ENCODE measurements at regions not wholly inside any gene's neighbourhood (a gene's known extent, or its start where the extent isn't known, plus 50 kb on each side); places are given as distances from the start of the nearest gene placed in this dataset.
"Not testable (repeated sequence)": the region's sequence is repeated elsewhere in the genome, so short reads cannot be mapped to it uniquely, and the experiment has no call there.

DNA sequence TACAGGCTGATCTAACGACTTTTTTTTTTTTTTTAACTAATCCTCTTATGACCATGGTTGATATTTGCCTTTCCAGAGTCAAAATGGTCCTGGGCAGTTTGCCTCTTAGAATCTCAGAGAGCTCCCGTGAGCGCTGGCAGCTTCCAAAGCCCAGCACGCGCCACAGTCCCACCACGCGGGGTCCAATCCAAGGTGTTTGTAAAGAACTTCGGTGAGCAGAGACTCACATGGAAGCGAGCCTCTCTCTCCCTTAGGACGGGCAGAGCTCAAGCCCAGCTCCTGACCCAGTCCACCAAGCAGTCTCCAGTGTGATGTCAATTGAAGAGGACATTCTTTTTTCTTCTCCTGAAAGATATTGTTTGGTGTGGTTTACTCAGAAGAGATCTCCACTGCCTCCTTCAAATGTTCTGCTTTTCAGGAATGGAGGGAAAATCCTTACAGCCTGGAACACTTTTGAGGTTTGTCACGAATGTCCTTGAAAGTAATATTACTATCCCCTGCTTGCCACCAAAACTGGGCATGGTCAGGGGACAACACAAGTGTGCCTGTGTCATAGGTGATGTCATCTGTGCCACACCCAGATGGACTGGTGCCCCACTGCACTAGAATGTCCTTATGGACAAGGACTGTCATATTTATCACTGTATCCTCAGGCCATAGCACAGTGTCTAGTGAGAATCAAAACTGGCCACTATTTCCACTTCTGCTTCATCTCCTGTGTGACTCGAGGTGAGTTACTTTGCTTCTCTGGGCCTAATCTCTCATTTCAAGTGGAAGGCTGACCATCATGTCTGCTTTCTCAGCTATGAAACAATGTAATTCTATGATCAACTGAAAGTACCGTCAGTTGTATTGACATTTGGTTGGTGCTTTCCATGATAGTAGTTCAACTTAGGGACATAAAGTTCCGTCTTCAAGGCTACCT, 97.4 kb upstream of the EDEM3 start:
- no peak for DNase-seq

DNA sequence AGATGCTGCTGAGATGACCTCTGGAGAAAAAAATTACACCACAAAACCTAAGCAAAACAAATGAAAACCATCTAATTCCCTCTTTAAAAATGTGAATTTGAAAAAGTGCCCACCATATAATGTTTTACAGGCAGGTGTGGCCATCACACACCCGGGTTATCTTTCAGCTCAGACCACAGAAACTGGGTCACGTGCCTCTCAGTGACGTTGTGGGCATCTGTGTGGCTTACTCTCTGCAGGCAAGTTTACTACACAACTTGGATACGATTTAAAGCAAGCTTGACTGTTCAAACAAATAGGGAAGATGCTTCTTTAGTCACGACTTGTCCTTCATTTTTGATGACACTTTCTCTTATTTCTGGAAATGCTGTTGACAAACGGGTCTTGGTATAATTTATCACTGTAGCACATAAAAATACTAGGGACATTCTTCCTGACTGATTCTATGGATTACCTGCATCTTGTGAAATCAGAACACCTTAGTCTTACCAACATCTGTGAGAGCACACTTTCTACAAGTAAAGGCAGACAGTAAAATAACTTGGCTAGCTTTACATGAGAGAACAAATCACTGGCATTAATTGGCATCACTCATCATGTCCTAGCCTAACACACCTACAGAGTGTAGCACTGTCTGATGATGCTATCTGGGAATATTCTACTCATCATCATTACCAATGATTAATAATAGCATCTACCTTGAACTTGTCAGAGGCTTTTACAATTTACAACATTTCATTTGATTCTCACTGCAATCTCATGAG, 89.3 kb upstream of the EDEM3 start:
- DNase-seq, result no peak

DNA sequence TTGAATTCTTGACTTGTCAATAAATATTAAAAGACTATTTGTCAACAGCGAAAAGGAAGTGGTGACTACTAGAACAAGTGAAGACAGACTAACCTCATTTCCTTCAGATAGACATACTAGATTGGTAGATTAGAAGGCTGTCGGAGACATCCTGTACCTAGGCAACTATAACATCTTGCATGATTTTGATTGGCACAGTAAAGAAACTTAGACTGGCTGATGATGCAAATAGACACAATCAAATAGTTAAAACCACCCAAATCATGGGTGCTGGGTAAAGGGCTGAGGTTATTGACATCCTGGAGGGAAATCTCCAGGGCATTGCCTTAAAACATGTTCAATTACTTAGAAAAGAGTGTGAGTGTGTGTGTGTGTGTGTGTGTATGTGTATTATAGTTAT, 85.9 kb upstream of the EDEM3 start:
- no peak for DNase-seq

DNA sequence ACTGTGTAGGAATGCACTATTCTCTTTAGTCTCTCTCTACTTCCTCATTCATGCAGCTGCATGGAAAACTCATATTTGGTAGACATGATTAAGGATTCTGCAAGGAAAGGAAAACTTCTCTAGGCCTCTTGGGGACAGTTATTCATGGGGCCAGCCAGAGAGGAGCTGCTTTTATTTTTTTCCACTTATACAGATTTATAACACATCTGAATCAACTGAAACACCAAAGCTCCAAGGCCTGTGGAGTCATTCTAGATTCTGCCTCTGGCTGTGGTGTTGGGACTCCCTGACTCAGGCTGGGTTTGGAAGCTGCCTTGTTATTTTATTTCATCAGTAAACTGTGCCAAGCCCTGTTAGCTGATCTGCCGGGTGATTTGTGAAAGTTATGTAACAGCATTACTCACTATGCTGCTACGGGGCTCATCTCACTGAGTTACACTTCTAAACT, 83.9 kb upstream of the EDEM3 start:
- DNase-seq, result no peak

DNA sequence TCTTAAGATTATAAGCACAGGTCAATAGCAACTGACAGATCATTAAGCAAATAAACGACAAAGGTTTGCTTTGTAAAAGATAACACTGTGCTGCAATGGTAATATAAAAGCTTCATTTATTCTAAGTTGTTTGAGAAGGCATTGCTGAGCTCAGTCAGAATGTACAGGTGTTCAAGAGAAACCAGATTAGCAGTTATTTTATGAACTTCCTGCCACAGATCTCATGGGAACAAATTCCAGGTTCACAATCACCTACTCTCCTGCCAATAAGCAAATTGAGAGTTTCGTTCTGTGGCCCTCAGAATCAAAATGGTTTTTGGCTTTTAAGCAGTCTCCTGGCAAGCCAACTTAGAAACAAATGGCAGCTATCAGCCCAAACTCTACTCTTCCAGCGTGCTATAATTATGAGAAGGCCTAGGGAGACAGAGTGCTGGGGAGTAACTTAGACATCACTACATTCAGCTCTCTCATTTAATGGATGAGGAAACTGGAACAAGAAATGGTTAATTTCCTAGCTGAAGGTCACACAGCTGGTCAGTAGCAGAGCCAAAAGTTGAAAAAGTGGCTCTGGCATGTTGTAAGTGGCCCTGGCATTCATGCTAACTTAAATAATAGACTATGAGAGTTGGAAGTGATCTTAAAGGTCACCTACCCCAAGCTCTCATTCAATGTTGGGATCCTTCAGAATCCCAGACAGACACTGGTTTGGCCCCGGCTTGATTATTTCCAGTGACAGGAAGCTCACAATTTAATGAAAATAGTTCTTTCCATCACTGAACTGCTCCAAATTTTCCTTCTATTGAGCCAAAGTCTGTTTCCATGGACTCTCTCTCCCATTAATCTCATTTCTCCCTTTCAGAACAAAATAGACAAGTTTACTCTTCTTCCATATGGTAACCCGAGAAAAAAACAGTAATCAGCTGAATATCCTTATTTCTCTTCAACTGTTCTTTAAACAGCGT, 82.6 kb upstream of the EDEM3 start:
- DNase-seq, result no peak

DNA sequence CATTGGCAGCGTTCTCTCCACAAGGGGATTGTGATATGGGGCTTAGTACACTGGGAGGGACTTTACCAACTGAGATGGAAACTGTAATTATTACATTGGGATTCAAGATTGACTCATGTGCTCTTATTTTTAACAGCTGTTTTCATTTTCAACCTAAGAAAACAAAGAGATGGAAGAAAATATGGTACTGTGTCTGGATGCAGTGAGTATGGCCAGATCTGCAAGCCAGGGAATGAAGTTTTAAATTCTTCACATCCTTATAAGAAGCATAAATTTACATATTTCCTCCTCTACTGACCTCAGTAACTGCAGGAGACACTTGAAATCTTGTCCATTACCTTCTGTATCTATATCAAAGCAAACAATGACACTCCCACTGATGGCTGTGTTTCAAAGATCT, 81.5 kb upstream of the EDEM3 start:
- DNase-seq, result no peak

DNA sequence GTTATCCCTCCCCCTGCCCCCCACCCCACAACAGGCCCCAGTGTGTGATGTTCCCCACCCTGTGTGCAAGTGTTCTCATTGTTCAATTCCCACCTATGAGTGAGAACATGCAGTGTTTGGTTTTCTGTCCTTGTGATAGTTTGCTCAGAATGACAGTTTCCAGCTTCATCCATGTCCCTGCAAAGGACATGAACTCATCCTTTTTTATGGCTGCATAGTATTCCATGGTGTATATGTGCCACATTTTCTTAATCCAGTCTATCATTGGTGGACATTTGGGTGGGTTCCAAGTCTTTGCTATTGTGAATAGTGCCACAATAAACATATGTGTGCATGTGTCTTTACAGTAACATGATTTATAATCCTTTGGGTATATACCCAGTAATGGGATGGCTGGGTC, 79.3 kb upstream of the EDEM3 start:
- not testable (repeated sequence) for DNase-seq

DNA sequence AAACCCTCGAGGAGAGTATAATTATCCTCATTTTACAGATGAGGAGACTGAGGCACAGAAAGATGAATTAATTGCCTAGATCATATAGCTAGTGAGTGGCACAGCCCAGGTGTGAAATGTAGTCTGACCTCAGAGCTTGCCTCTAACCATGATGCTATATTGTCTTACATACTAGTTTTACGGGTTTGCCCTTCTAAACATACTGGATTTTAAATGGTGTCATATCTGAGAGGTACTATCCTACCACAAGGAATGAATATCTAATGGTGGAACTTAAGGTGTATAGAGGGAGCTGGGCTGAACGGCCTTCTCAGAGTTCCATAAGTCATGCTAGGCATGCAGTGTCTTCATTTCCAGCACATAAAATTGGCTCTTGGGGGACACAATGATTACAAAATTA, 77.9 kb upstream of the EDEM3 start:
- no peak for DNase-seq

DNA sequence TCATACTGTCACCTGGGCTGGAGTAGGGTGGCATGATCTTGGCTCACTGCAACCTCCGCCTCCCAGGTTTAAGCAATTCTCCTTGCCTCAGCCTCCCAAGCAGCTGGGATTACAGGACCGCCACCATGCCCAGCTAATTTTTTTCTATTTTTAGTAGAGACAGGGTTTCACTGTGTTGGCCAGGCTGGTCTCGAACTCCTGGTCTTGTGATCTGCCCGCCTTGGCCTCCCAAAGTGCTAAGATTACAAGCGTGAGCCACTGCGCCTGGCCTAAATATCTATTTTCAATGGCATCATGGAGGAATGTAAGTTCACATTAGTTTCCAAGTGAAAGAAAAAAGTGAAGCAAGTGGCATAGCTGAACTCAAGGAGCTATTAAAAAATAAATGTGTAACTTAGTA, 74.8 kb upstream of the EDEM3 start:
- DNase-seq, result not testable (repeated sequence)

DNA sequence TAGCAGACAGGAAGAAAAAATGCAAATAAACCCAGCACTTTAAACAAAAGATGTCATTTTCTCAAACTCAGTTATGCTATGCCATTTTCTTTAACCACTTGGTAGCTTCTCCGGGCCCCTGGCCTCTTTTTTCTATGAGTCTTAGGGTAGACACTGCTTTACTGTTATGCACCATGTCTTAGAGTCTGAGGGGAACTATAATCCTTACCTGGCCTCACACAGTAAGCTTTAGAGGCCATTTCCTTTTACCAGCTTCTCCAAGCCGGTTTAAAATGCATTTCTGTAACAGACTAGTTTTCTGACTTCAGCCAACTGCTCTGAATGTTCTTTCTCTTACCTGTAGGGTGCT, 73.7 kb upstream of the EDEM3 start:
- DNase-seq, result no peak

DNA sequence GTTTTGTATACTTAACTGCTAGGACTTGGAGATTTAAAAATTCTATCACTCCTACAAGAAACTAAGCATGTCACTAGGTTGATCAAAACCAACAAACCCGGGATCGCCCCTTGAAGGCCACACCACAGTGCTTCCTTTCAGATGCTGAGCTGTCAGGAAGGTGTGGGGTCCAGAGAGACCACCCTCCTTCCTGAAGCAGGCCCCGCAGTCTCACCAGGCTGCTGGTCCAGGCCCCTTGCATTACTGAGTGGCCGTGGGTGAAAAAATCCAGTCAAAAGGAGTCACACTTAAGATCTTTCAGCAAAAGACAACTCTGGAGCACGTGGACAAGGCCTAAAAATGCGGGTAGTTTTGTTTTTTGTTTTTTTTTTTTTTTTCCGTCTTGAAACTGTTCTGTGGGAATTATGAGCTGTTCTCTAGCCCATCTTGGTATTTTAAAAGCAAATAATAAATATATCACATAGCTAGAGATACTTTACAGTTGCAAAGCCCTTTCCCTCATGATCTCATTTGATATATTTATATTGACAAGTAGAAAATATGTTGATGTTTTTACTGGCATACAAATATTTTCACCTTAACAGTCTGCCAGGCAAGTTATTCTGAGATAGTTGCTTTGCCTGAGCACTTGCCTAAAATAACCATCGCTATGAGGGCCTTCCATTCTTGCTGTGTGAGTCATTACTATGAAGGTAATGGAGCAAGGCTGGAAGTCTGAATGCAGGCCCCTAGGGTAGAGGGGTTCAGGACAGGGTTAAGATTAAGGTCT, 73.1 kb upstream of the EDEM3 start:
- DNase-seq, result no peak

DNA sequence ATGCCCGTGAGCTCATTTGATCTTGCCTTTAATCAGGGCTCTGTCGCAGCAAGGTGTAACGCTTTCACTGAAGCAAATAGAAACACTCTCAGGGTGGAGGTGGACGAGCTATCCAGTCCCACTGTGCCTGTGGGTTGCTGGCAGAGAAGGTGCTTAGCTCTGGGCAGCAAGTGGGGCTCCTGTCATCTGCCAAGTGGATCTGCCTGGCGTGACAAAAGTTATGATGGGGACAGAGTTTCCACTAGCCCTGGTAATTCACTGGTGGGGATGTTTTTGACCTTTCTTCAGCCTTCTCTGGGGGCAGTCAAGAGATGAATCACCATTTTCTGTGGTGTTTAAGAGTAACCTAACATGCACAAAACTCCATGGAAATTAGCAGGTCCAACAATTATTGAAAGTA, 71.3 kb upstream of the EDEM3 start:
- DNase-seq, result no peak

DNA sequence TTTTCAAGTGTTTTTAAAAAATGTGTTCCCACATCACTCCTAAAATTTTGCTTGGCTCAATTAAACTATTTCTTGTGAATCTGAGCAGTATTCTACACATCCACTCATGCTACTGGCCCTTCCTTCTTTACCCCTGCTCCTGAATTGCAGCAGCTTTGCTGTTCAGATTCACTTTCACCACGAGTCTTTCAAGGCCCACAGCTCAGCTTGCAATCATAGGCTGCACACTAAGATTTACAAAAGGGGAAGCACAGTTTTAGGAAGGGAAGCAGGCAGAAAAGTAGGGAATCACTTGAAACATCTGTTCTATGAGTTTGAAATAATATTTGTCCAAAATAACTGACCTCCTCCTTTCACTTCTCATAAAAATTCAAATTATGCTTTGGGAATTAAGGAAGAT, 70.9 kb upstream of the EDEM3 start:
- no peak for DNase-seq

DNA sequence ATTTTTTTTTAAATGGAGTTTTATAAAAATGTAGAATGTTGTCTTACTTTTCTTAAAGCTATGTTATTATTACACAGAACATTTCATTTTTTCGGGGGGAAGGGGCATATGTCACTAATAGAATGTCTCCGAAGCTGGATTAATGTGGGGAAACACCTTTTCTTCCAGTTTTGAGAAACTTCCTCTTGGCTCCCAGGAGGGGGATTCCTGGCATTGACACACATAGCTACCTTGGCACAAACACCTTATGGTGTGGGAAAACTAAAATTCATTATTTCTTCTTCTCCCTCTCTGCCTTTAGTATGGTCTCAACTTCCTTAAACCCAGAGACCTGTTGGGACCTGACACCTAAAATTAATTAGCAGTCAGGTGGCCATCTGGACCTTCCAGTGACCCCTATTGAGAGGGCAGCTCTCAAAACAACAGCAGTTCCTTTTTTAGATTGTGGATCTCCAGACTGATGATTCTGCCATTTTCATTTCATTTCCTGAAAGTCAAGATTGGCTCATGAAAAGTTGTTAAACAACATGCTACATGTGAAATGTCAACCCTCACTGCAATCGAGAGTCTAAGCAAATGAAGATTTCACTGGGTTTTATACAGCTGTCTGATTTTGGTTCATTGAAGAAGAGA, 70.1 kb upstream of the EDEM3 start:
- no peak for DNase-seq

DNA sequence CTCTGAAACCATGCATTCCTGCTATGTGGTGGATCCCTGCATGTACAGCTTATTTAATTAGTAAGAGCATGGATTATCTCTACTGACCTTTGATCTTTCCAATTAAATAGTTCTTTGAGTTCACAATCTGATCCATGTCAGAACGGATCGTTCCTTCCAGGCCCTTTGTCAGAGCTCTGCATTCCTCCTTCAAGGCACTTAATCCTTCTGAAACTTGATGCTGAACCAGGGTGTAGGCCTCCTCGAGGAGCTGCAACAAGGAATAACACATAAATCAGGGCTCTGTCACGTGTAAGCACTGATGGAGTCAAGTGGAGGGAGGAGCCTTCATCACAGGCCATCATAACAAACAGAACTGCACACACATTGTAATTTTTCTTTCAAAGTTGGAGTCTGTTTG, 68.4 kb upstream of the EDEM3 start:
- no peak for DNase-seq

DNA sequence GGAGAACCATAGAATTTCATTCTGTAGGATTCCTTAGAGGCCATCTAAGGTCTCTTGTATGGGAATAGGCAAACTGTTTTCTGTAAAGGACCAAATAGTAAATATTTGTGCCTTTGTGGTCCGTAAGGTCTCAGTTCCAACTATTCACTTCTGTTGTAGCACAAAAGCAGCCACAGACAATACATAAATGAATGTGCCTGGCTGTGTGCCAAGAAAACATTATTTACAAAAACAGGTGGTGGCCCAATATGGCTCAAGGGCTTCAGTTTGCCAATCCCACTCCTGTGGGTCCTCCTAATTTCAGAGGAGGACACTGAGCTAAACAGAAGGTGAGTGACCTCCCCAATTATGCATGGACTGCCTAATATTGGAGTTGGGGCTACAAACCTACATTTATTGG, 67.6 kb upstream of the EDEM3 start:
- DNase-seq, result no peak

DNA sequence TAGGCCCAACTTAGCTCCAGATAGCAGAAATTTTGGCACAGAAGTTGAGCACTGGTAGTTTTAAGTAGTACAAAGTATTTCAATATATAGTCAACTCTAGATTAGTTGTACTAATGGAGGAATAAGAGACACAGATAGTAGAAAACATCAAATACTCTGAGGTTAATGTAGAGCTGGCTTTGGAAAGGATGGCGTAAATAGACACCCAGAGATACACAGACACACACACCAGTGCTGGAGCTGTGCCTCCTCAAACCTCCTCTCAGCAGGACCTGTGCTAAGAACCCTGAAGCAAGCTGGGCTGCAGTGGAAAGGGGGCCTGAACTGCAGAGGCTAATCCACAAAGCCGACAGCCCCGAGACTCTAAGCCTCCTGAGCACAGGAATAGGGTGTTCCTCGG, 67.0 kb upstream of the EDEM3 start:
- no peak for DNase-seq

DNA sequence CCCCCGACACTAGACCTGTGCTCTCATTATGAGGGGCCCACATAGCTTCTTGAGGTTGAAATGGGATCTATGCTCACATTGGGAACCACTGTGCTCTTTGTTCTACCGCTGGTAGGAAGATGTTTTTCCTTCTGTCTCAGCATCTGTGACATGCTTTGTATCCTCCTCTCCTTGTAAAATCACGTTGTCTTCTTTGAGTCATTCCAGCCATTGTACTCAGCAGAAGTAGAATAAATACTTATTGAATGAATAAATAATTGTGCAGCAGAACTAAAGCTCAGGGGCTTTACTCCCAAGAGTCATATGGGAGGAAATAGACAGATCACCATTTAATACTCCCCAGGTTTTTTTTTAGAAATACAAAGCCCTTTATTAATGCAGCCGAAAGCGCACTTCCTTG, 66.3 kb upstream of the EDEM3 start:
- DNase-seq, result no peak

DNA sequence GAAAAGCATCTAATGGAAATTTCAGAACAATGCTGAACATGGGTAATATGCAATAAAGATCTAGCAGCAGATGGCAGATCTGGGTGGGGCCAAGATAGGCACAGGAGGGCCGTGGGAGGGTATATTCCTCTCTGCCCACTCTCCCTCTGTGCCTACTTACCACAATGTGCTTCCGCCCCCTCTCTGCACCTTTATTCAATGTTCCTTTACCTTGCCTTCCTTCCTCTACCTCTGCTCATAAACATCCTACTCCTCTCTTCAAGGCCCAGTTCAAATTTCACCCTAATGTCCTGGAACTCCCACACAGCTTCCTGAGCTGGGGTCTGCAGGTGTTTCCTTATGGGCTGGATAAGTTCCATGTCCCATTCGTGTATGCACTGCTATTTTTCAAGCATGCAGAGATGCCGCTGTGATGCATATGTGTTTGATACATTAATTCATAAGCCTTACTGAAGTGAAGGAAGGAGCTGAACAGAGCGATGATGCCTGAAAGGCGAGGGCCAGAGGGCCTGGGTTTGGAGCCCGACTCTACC, 65.6 kb upstream of the EDEM3 start:
- no peak for DNase-seq

DNA sequence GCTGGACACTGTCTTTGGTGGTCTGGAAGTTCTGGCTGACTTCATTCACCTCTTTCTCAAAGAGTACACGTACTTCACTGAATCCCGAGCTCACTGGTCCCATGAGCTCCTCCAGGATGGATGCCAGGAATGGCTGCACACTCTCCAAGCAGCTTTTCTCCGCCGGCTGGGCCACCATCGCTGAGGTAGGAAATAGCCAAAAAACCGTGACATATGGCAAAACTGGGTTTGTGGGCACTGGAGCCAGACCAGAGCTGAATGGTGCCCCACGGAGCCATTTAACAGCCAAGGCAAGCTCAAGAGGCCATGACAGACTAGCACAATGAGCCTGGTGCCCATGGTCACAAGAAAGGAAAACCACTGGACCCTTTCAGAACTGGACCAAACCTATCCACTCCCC, 64.0 kb upstream of the EDEM3 start:
- DNase-seq, result no peak

DNA sequence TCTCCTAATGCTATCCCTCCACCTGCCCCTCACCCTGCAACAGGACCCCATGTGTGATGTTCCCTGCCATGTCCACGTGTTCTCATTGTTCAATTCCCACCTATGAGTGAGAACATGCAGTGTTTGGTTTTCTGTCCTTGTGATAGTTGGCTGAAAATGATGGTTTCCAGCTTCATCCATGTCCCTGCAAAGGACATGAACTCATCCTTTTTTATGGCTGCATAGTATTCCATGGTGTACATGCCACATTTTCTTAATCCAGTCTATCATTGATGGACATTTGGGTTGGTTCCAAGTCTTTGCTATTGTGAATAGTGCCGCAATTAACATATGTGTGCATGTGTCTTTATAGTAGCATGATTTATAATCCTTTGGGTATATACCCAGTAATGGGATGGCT, 62.3 kb upstream of the EDEM3 start:
- not testable (repeated sequence) for DNase-seq

All from SW 1271 (cell line).